HEK293 (cell line): ENCODE measurements at regions not wholly inside any gene's neighbourhood (a gene's known extent, or its start where the extent isn't known, plus 50 kb on each side); places are given as distances from the start of the nearest gene placed in this dataset.

ENCODE experiments used
- CTCF ChIA-PET: fragments of 350-600 bp; formaldehyde crosslinking; extraction: SDS; loops from one replicate; lab custom pipeline; 2021; ENCODE audit warnings: antibody characterized with exemption; lab: Yijun Ruan, JAX
- POLR2A ChIA-PET: fragments of 300-600 bp; formaldehyde crosslinking; extraction: SDS; loops from one replicate; lab custom pipeline; 2020; ENCODE audit warnings: antibody characterized with exemption, inconsistent platforms; lab: Yijun Ruan, JAX
- H3K27ac ChIP-seq: fragments of 200-500 bp; sonication (Bioruptor generic); 2 replicates; pipeline ENCODE4 v1.5.1; 2014; ENCODE audit warnings: low read depth, low read length, control low read depth, inconsistent platforms; ENCODE audit errors: extremely low read depth
- H3K36me3 ChIP-seq, 2 experiments: fragments of 200-500 bp in 1 of 2; sonication (Bioruptor generic) in 1 of 2; 1 replicate in 1 of 2; 2 replicates in 1 of 2; pipeline ENCODE4 v1.5.1; 2014 to 2017; ENCODE audit warnings: inconsistent platforms in 2 of 2, low read length in 2 of 2; ENCODE audit not compliant: control insufficient read depth in 2 of 2, insufficient read depth in 1 of 2
- H3K4me1 ChIP-seq: fragments of 200-500 bp; sonication (Bioruptor generic); 2 replicates; pipeline ENCODE4 v1.5.1; 2014; ENCODE audit warnings: mild to moderate bottlenecking, low read length, inconsistent platforms; ENCODE audit not compliant: control insufficient read depth, insufficient read depth
- H3K4me3 ChIP-seq: 2 replicates; pipeline ENCODE4 v1.5.1; 2011; ENCODE audit warnings: low read depth, mild to moderate bottlenecking, control low read depth, low read length, moderate library complexity
- H3K9me3 ChIP-seq: fragments of 200-500 bp; sonication (Bioruptor generic); 2 replicates; pipeline ENCODE4 v1.5.1; 2014; ENCODE audit warnings: low read depth, low read length, inconsistent platforms; ENCODE audit not compliant: control insufficient read depth, insufficient read depth
- BCL11B ChIP-seq: fragments of 450-650 bp; formaldehyde crosslinking; IDR thresholded peaks from 2 replicates; pipeline ENCODE4 v1.5.1; 2016; ENCODE audit warnings: low read depth, missing biosample characterization, missing genetic modification characterization
- KLF7 ChIP-seq: fragments of 450-650 bp; formaldehyde crosslinking; IDR thresholded peaks from 2 replicates; pipeline ENCODE4 v1.5.1; 2016; ENCODE audit warnings: missing biosample characterization, missing genetic modification characterization, borderline replicate concordance
- MYNN ChIP-seq: fragments of 450-650 bp; formaldehyde crosslinking; IDR thresholded peaks from 2 replicates; pipeline ENCODE4 v1.5.1; 2016; ENCODE audit warnings: missing biosample characterization, missing genetic modification characterization, borderline replicate concordance
- PRDM2 ChIP-seq: fragments of 450-650 bp; formaldehyde crosslinking; IDR thresholded peaks from 2 replicates; pipeline ENCODE4 v1.5.1; 2016; ENCODE audit warnings: missing biosample characterization, missing genetic modification characterization, borderline replicate concordance
- SETDB1 ChIP-seq: IDR thresholded peaks from one replicate; pipeline ENCODE4 v1.6.1; 2017; ENCODE audit warnings: mild to moderate bottlenecking, low read length, moderate library complexity, mixed read lengths; ENCODE audit not compliant: insufficient read length
- SP3 ChIP-seq: fragments of 450-650 bp; formaldehyde crosslinking; IDR thresholded peaks from 2 replicates; pipeline ENCODE4 v1.5.1; 2016; ENCODE audit warnings: missing biosample characterization, missing genetic modification characterization
- ZNF146 ChIP-seq: fragments of 450-650 bp; formaldehyde crosslinking; IDR thresholded peaks from 2 replicates; pipeline ENCODE4 v1.5.1; 2016; ENCODE audit warnings: missing biosample characterization, missing genetic modification characterization
- ZNF157 ChIP-seq: fragments of 450-650 bp; formaldehyde crosslinking; IDR thresholded peaks from 2 replicates; pipeline ENCODE4 v1.5.1; 2016; ENCODE audit warnings: missing biosample characterization, missing genetic modification characterization
- ZNF211 ChIP-seq: fragments of 450-650 bp; formaldehyde crosslinking; IDR thresholded peaks from 2 replicates; pipeline ENCODE4 v1.5.1; 2016; ENCODE audit warnings: low read depth, missing biosample characterization, missing genetic modification characterization
- ZNF214 ChIP-seq: fragments of 450-650 bp; formaldehyde crosslinking; IDR thresholded peaks from 2 replicates; pipeline ENCODE4 v1.5.1; 2017; ENCODE audit warnings: missing biosample characterization, mild to moderate bottlenecking, missing genetic modification characterization, borderline replicate concordance
- ZNF23 ChIP-seq: fragments of 450-650 bp; formaldehyde crosslinking; IDR thresholded peaks from 2 replicates; pipeline ENCODE4 v1.5.1; 2016; ENCODE audit warnings: missing biosample characterization, missing genetic modification characterization, borderline replicate concordance
- ZNF571 ChIP-seq: fragments of 450-650 bp; formaldehyde crosslinking; IDR thresholded peaks from 2 replicates; pipeline ENCODE4 v1.5.0; 2017; ENCODE audit warnings: missing biosample characterization, missing genetic modification characterization
- ZNF600 ChIP-seq: fragments of 450-650 bp; formaldehyde crosslinking; IDR thresholded peaks from 2 replicates; pipeline ENCODE4 v1.5.1; 2016; ENCODE audit warnings: missing biosample characterization, missing genetic modification characterization
- ZNF629 ChIP-seq: fragments of 450-650 bp; formaldehyde crosslinking; IDR thresholded peaks from 2 replicates; pipeline ENCODE4 v1.5.1; 2017; ENCODE audit warnings: missing biosample characterization, missing genetic modification characterization
- ZNF645 ChIP-seq: fragments of 450-650 bp; formaldehyde crosslinking; IDR thresholded peaks from 2 replicates; pipeline ENCODE4; 2016; ENCODE audit warnings: missing biosample characterization, missing genetic modification characterization
- ZNF830 ChIP-seq: fragments of 450-650 bp; IDR thresholded peaks from 2 replicates; pipeline ENCODE4 v1.5.0; 2018; ENCODE audit warnings: missing biosample characterization, missing genetic modification characterization, low read depth, mild to moderate bottlenecking, moderate library complexity
- ZNF837 ChIP-seq: fragments of 450-650 bp; formaldehyde crosslinking; IDR thresholded peaks from 2 replicates; pipeline ENCODE4 v1.5.1; 2016; ENCODE audit warnings: missing biosample characterization, missing genetic modification characterization
- ZSCAN16 ChIP-seq: fragments of 450-650 bp; formaldehyde crosslinking; IDR thresholded peaks from 2 replicates; pipeline ENCODE4 v1.5.1; 2016; ENCODE audit warnings: missing biosample characterization, missing genetic modification characterization
- ZSCAN23 ChIP-seq: fragments of 450-650 bp; formaldehyde crosslinking; IDR thresholded peaks from 2 replicates; pipeline ENCODE4 v1.5.1; 2016; ENCODE audit warnings: missing biosample characterization, missing genetic modification characterization
- ZSCAN4 ChIP-seq: fragments of 450-650 bp; formaldehyde crosslinking; IDR thresholded peaks from 2 replicates; pipeline ENCODE4 v1.5.1; 2017; ENCODE audit warnings: missing biosample characterization, missing genetic modification characterization

GRCh38 chr3:134082582-134082981 lies 52.9 kb upstream of the SLCO2A1 start:
- Histone ChIP-seq H3K4me3 (no peak overlapping the region), H3K27ac (no peak overlapping the region), H3K4me1 (no peaks in the 10 kb centered on the region), H3K36me3 (no peaks in the 10 kb centered on the region), H3K9me3 (no peaks in the 10 kb centered on the region)
- no peak for TF ChIP-seq ZNF837 (tag by site-specific recombination)
- TF ChIP-seq SP3: no peak
- no peak for TF ChIP-seq ZNF214 (tag by site-specific recombination)
- no peak for TF ChIP-seq ZNF571 (tag by site-specific recombination)
- TF ChIP-seq BCL11B (tag by site-specific recombination): no peak
- no peak for TF ChIP-seq KLF7 (tag by site-specific recombination)
- TF ChIP-seq ZNF211 (tag by site-specific recombination): no peak
- POLR2A ChIA-PET: no interaction called here
- CTCF ChIA-PET: interaction anchor here (0.7 kb wide), 1 partner anchor 383 kb away, joined by 3 read pairs; no protein-coding TSS in a partner anchor

DNA sequence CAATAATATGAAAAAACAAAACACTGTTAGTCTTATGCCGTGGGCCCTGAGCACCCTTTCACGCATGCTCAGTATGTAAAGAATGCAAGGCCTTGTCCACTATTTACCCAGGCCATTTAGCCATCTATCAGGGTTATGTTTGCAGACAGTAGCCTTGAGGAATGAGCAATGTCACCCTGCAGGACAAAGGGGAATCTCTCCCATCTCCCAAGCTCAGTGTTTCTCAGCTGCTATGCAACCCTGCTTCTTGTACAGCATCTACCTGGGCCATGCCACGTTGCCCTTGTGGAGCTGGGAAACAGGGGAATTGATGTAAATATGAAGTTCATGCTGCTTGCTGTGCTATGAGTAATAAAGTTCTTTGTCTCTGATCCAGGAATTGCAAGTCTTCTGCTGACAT lies 51.5 kb upstream of the SLCO2A1 start:
- no peaks in the 10 kb centered on the region for H3K36me3 ChIP-seq
- POLR2A ChIA-PET: no interaction called here
- H3K27ac ChIP-seq: no peak overlapping the region
- H3K4me1 ChIP-seq: no peaks in the 10 kb centered on the region
- TF ChIP-seq ZSCAN16 (tag by site-specific recombination): no peak
- CTCF ChIA-PET: no interaction called here
- no peak overlapping the region for H3K4me3 ChIP-seq
- H3K9me3 ChIP-seq: no peaks in the 10 kb centered on the region

DNA sequence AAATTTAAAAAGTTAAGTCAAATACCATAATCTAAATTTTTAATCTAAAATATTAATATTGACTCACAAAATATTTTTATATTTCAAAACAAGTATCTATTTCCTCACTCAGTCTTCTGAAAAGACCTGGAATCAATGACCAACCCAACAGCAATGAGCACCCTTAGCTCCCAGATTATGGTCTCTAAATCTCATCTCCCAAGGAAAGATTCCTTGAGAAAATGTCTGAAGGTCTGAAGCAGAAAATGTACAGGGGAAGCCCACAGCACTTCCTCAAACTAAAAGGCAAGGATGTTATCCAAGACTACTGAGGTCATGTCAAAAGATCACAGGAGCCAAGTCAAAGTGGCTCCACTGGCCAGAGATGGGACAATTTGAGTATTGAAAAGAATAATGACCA lies 51.0 kb upstream of the SLCO2A1 start:
- no peak for TF ChIP-seq ZNF600 (tag by site-specific recombination)
- peak; percentile 86 for TF ChIP-seq SETDB1
- no peak for TF ChIP-seq MYNN (tag by site-specific recombination)
- TF ChIP-seq, all 188 proteins: peak for 1
- no peak overlapping the region for H3K4me3 ChIP-seq
- ChIA-PET CTCF (no interaction called here), POLR2A (no interaction called here)
- no peak overlapping the region for H3K27ac ChIP-seq
- no peaks in the 10 kb centered on the region for H3K9me3 ChIP-seq
- no peaks in the 10 kb centered on the region for H3K36me3 ChIP-seq
- H3K4me1 ChIP-seq: no peaks in the 10 kb centered on the region

DNA sequence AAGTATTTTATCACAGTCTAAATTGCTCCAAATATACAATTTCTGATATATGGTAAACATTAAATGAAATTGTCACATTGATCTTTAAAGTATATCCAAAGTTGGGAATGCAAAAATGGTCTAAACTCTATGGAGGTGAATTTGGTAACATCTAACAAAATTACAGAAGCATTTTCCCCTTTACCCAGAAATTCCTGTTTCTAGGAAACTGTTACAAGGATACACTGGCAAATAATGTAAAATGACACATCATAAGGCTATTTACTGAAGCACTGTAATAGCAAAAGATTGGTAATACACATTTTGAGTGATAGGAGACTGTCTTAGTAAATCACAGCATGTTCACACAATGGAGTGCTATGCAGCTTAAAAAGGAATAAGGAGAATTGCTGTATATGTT lies 50.0 kb upstream of the SLCO2A1 start:
- no peak overlapping the region for H3K4me3 ChIP-seq
- H3K4me1 ChIP-seq: no peaks in the 10 kb centered on the region
- no peaks in the 10 kb centered on the region for H3K36me3 ChIP-seq
- POLR2A ChIA-PET: no interaction called here
- H3K9me3 ChIP-seq: no peaks in the 10 kb centered on the region
- TF ChIP-seq ZNF830 (tag by site-specific recombination) (no peak), ZSCAN23 (no peak), ZNF629 (no peak), ZNF645 (tag by site-specific recombination) (no peak), ZNF146 (tag by site-specific recombination) (no peak), ZNF23 (tag by site-specific recombination) (no peak), ZNF157 (tag by site-specific recombination) (no peak), PRDM2 (tag by site-specific recombination) (no peak), ZSCAN4 (no peak)
- H3K27ac ChIP-seq: no peak overlapping the region
- CTCF ChIA-PET: interaction anchor here (0.7 kb wide), 1 partner anchor 102 kb away, joined by 3 read pairs; no protein-coding TSS in a partner anchor
